Inferior parietal cortex (tissue), 1 donor: ENCODE measurements at regions not wholly inside any gene's neighbourhood (a gene's known extent, or its start where the extent isn't known, plus 50 kb on each side); places are given as distances from the start of the nearest gene placed in this dataset.
"Not testable (repeated sequence)": the region's sequence is repeated elsewhere in the genome, so short reads cannot be mapped to it uniquely, and the experiment has no call there.

ENCODE experiments used
- DNase-seq: peaks from one replicate; pipeline ENCODE4 v3.0.0-alpha.2; 2016; ENCODE audit errors: extremely low spot score

- no peak for DNase-seq
Observed at GRCh38 chr11:101296896-101297295, 167.3 kb upstream of the PGR start.

- no peak for DNase-seq
Observed at GRCh38 chr11:101292661-101293240, 163.1 kb upstream of the PGR start.

- no peak for DNase-seq
Observed at GRCh38 chr11:101291279-101291678, 161.7 kb upstream of the PGR start.

GRCh38 chr11:101288392-101288791, 158.8 kb upstream of the PGR start:
- DNase-seq, result no peak

- no peak for DNase-seq
Observed at GRCh38 chr11:101279728-101280127, 150.1 kb upstream of the PGR start.

GRCh38 chr11:101278286-101278685, 148.7 kb upstream of the PGR start:
- DNase-seq, result no peak

GRCh38 chr11:101277036-101277435, 147.4 kb upstream of the PGR start:
- DNase-seq, result no peak

- no peak for DNase-seq
Observed at GRCh38 chr11:101269990-101270660, 140.5 kb upstream of the PGR start.

GRCh38 chr11:101269390-101269789, 139.8 kb upstream of the PGR start:
- DNase-seq, result no peak

GRCh38 chr11:101267654-101268053, 138.0 kb upstream of the PGR start:
- DNase-seq, result no peak

- DNase-seq, result no peak
Observed at GRCh38 chr11:101264306-101264705, 134.7 kb upstream of the PGR start.

- DNase-seq, result no peak
Observed at GRCh38 chr11:101262995-101263394, 133.4 kb upstream of the PGR start.

- no peak for DNase-seq
Observed at GRCh38 chr11:101262258-101262657, 132.6 kb upstream of the PGR start.

- DNase-seq, result no peak
Observed at GRCh38 chr11:101255036-101255435, 125.4 kb upstream of the PGR start.

GRCh38 chr11:101254037-101254436, 124.4 kb upstream of the PGR start:
- DNase-seq, result no peak

GRCh38 chr11:101245635-101246034, 116.0 kb upstream of the PGR start:
- not testable (repeated sequence) for DNase-seq

- DNase-seq, result not testable (repeated sequence)
Observed at GRCh38 chr11:101245081-101245480, 115.5 kb upstream of the PGR start.

GRCh38 chr11:101241160-101241795, 111.7 kb upstream of the PGR start:
- DNase-seq, result no peak

- not testable (repeated sequence) for DNase-seq
Observed at GRCh38 chr11:101231207-101231834, 101.7 kb upstream of the PGR start.

GRCh38 chr11:101226617-101227016, 97.0 kb upstream of the PGR start:
- DNase-seq, result no peak

GRCh38 chr11:101224221-101224620, 94.6 kb upstream of the PGR start:
- DNase-seq, result no peak

GRCh38 chr11:101218091-101218490, 88.5 kb upstream of the PGR start:
- DNase-seq, result not testable (repeated sequence)

- not testable (repeated sequence) for DNase-seq
Observed at GRCh38 chr11:101216091-101216490, 86.5 kb upstream of the PGR start.
